NB4 (cell line): ENCODE measurements at regions not wholly inside any gene's neighbourhood (a gene's known extent, or its start where the extent isn't known, plus 50 kb on each side); places are given as distances from the start of the nearest gene placed in this dataset.

ENCODE experiments used
- DNase-seq: peaks from one replicate; pipeline ENCODE4 v3.0.0; 2010; ENCODE audit warnings: low read depth
- H3K4me3 ChIP-seq: one replicate; pipeline ENCODE4 v1.5.1; 2011; ENCODE audit warnings: mild to moderate bottlenecking, low read depth, low read length, moderate library complexity
- MAX ChIP-seq: IDR thresholded peaks from 2 replicates; pipeline ENCODE4 v1.6.1; 2011; ENCODE audit warnings: low read depth, low read length
- MYC ChIP-seq: IDR thresholded peaks from 2 replicates; pipeline ENCODE4 v1.6.1; 2011; ENCODE audit warnings: low read depth, low read length
- POLR2A ChIP-seq: IDR thresholded peaks from 2 replicates; pipeline ENCODE4 v1.6.1; 2011; ENCODE audit warnings: mild to moderate bottlenecking; ENCODE audit not compliant: insufficient read length; ENCODE audit errors: extremely low read depth
- TF ChIP-seq, protein P1 (sequence below): IDR thresholded peaks from one replicate; pipeline ENCODE4 v1.5.1; 2012; ENCODE audit warnings: low read depth, low read length

GRCh38 chr5:107126341-107126740, 544.4 kb downstream of the EFNA5 start:
- H3K4me3 ChIP-seq, result no peak overlapping the region
- DNase-seq, result no peak
- TF ChIP-seq POLR2A, result no peak
- TF ChIP-seq, protein P1, sequence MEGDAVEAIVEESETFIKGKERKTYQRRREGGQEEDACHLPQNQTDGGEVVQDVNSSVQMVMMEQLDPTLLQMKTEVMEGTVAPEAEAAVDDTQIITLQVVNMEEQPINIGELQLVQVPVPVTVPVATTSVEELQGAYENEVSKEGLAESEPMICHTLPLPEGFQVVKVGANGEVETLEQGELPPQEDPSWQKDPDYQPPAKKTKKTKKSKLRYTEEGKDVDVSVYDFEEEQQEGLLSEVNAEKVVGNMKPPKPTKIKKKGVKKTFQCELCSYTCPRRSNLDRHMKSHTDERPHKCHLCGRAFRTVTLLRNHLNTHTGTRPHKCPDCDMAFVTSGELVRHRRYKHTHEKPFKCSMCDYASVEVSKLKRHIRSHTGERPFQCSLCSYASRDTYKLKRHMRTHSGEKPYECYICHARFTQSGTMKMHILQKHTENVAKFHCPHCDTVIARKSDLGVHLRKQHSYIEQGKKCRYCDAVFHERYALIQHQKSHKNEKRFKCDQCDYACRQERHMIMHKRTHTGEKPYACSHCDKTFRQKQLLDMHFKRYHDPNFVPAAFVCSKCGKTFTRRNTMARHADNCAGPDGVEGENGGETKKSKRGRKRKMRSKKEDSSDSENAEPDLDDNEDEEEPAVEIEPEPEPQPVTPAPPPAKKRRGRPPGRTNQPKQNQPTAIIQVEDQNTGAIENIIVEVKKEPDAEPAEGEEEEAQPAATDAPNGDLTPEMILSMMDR, result no peak
- TF ChIP-seq MAX, result no peak
- no peak for TF ChIP-seq MYC

- TF ChIP-seq, protein P1, result no peak
- TF ChIP-seq MAX, result no peak
- TF ChIP-seq POLR2A, result no peak
- TF ChIP-seq MYC, result no peak
- no peak overlapping the region for H3K4me3 ChIP-seq
- no peak for DNase-seq
These were observed 546.4 kb downstream of the EFNA5 start for GRCh38 chr5:107124376-107124775.

GRCh38 chr5:107123014-107123413, 547.7 kb downstream of the EFNA5 start:
- no peak for DNase-seq
- TF ChIP-seq, protein P1, result no peak
- no peak for TF ChIP-seq POLR2A
- no peak overlapping the region for H3K4me3 ChIP-seq

DNA sequence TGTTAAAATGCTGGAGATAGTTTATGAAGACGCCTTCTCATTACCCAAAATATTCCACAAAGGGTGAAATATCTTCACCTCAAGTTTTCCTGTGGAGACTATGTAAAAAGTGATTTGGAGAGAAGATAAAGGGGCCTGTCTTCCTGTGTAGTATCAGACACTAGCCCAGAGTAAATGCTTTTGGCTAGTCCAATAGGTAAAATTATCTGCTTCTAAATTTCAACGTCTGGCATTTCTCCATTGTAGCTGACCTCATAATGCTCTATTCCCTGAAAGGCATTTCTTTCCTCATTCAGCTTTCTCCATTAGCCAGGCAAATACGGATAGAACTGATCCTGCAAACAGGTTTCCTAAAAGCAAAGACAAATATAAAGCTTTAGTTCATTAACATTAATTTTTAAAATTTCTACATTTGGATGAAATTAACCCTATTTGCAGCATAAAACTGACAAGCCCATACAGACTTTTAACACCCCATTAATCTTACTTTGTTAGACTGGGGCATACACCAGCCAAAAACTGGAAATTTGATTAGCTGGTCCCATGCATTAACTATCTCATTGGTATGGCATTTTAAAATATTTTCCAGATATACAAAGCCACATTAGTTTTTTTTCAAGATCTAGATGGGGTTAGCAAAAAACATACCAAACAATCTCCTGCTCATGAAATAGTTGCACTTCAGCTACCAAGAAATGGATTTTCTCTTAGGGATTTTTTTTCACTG, 548.8 kb downstream of the EFNA5 start:
- no peak for DNase-seq
- TF ChIP-seq MAX (no peak), POLR2A (no peak), MYC (no peak)
- TF ChIP-seq, protein P1, result no peak
- H3K4me3 ChIP-seq, result no peak overlapping the region

DNA sequence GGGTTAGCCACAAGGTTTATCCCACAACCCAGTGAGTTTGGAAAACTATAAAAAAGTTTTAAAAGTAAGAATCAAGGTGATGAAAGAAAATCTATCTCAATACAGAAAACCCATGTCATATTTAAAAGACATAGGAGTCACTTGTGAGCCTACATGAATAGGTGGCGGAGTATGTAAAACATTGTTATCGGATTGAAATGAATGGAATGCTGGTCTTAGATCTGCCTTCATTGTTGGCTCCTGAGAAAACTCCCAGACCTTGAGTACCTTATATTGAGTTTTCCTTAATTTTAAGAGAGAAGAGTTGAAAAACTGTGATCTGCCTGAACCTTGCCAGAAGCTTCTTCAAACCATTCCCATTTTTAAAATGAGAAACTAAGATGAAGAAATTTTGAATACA, 551.1 kb downstream of the EFNA5 start:
- no peak overlapping the region for H3K4me3 ChIP-seq
- no peak for TF ChIP-seq MYC
- no peak for TF ChIP-seq POLR2A
- TF ChIP-seq, protein P1, result no peak
- TF ChIP-seq MAX, result no peak
- DNase-seq, result no peak
